ENCODE measurements at regions not wholly inside any gene's neighbourhood (a gene's known extent, or its start where the extent isn't known, plus 50 kb on each side); places are given as distances from the start of the nearest gene placed in this dataset.

DNA sequence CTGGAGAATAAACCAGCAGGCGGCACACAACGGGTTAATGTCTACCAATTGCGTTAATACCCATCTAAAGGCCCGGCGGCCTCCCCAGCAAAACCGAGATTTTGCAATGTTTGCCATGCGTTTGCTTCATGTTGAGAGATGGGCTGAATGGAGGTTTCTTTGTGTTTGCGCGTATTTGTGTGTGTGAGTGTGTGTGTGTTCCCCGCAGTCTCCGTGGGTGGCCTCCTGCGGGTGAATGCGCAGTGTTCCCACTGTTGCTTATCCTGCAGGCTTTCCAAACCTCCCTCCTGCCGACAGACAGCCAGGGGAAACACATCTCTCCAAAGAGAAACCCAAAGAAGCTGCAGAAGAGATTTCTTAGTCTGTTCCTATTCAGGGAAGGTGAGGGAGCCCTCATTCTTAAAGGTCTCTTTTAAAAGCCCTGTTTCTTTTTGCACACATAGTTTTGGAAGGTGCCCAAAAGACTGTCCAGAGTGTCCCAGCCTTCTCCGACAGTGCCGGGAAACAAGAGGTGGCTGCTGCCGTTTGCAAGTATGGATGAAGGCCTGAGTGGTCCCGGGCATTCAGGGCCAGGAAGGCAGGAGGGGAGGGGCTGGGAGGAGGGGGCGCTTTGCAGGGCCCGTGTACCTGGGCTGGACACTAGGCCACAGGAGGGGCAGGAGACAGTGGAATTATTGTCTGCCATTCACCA lies 103.8 kb upstream of the ERCC6L2 start (continued):
- peak in 1 of 2 experiments; percentile 79; a peak in 2 of 4 replicates for TF ChIP-seq EP300 (IDR thresholded peaks at IDR 0.05; ENCODE audit: low read depth in 2 of 2, low read length in 2 of 2)
- TF ChIP-seq EP300 (CRISPR knock-in tag; IDR thresholded peaks at IDR 0.05; ENCODE audit: borderline replicate concordance) = peak; percentile 62; the same call in 1 of the 2 replicates
- TF ChIP-seq ARHGAP35 (CRISPR knock-in tag; IDR thresholded peaks at IDR 0.05; ENCODE audit: borderline replicate concordance) = no peak
- no peak for TF ChIP-seq SAFB2 (CRISPR knock-in tag; IDR thresholded peaks at IDR 0.05; ENCODE audit: borderline replicate concordance, low read depth)
- no peak; the same call in 1 of the 2 replicates for TF ChIP-seq ZNF430 (CRISPR knock-in tag; IDR thresholded peaks at IDR 0.05)
- no peak for TF ChIP-seq ZFP90 (CRISPR knock-in tag; IDR thresholded peaks at IDR 0.05; ENCODE audit: borderline replicate concordance)
- no peak for TF ChIP-seq TOE1 (CRISPR knock-in tag; IDR thresholded peaks at IDR 0.05)
- no peak for TF ChIP-seq RFX1 (IDR thresholded peaks at IDR 0.05)
- no peak for TF ChIP-seq IKZF4 (CRISPR knock-in tag; IDR thresholded peaks at IDR 0.05; ENCODE audit: borderline replicate concordance, low read depth, not compliant biosample characterization)
- TF ChIP-seq XRCC5 (optimal IDR thresholded peaks at IDR 0.05; ENCODE audit: low read length) = no peak
- 0 out of 2 replicates have a peak, but pooled peaks have one; percentile 25 for TF ChIP-seq RCOR2 (CRISPR knock-in tag; IDR thresholded peaks at IDR 0.05)
- TF ChIP-seq, protein P1, sequence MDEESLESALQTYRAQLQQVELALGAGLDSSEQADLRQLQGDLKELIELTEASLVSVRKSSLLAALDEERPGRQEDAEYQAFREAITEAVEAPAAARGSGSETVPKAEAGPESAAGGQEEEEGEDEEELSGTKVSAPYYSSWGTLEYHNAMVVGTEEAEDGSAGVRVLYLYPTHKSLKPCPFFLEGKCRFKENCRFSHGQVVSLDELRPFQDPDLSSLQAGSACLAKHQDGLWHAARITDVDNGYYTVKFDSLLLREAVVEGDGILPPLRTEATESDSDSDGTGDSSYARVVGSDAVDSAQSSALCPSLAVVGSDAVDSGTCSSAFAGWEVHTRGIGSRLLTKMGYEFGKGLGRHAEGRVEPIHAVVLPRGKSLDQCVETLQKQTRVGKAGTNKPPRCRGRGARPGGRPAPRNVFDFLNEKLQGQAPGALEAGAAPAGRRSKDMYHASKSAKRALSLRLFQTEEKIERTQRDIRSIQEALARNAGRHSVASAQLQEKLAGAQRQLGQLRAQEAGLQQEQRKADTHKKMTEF (CRISPR knock-in tag; IDR thresholded peaks at IDR 0.05) = peak; percentile 62
- TF ChIP-seq, protein P2, sequence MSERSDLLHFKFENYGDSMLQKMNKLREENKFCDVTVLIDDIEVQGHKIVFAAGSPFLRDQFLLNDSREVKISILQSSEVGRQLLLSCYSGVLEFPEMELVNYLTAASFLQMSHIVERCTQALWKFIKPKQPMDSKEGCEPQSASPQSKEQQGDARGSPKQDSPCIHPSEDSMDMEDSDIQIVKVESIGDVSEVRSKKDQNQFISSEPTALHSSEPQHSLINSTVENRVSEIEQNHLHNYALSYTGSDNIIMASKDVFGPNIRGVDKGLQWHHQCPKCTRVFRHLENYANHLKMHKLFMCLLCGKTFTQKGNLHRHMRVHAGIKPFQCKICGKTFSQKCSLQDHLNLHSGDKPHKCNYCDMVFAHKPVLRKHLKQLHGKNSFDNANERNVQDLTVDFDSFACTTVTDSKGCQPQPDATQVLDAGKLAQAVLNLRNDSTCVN (CRISPR knock-in tag; IDR thresholded peaks at IDR 0.05; ENCODE audit: borderline replicate concordance) = no peak
- no peak for TF ChIP-seq TAF15 (IDR thresholded peaks at IDR 0.05; ENCODE audit: low read depth, low read length, poor library complexity, severe bottlenecking)
- TF ChIP-seq, protein P3, sequence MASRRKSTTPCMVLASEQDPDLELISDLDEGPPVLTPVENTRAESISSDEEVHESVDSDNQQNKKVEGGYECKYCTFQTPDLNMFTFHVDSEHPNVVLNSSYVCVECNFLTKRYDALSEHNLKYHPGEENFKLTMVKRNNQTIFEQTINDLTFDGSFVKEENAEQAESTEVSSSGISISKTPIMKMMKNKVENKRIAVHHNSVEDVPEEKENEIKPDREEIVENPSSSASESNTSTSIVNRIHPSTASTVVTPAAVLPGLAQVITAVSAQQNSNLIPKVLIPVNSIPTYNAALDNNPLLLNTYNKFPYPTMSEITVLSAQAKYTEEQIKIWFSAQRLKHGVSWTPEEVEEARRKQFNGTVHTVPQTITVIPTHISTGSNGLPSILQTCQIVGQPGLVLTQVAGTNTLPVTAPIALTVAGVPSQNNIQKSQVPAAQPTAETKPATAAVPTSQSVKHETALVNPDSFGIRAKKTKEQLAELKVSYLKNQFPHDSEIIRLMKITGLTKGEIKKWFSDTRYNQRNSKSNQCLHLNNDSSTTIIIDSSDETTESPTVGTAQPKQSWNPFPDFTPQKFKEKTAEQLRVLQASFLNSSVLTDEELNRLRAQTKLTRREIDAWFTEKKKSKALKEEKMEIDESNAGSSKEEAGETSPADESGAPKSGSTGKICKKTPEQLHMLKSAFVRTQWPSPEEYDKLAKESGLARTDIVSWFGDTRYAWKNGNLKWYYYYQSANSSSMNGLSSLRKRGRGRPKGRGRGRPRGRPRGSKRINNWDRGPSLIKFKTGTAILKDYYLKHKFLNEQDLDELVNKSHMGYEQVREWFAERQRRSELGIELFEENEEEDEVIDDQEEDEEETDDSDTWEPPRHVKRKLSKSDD (CRISPR knock-in tag; IDR thresholded peaks at IDR 0.05; ENCODE audit: low read depth) = 0 out of 2 replicates have a peak, but pooled peaks have one; percentile 49
- TF ChIP-seq, protein P4, sequence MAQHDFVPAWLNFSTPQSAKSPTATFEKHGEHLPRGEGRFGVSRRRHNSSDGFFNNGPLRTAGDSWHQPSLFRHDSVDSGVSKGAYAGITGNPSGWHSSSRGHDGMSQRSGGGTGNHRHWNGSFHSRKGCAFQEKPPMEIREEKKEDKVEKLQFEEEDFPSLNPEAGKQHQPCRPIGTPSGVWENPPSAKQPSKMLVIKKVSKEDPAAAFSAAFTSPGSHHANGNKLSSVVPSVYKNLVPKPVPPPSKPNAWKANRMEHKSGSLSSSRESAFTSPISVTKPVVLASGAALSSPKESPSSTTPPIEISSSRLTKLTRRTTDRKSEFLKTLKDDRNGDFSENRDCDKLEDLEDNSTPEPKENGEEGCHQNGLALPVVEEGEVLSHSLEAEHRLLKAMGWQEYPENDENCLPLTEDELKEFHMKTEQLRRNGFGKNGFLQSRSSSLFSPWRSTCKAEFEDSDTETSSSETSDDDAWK (CRISPR knock-in tag; IDR thresholded peaks at IDR 0.05) = no peak
- TF ChIP-seq, protein P5, sequence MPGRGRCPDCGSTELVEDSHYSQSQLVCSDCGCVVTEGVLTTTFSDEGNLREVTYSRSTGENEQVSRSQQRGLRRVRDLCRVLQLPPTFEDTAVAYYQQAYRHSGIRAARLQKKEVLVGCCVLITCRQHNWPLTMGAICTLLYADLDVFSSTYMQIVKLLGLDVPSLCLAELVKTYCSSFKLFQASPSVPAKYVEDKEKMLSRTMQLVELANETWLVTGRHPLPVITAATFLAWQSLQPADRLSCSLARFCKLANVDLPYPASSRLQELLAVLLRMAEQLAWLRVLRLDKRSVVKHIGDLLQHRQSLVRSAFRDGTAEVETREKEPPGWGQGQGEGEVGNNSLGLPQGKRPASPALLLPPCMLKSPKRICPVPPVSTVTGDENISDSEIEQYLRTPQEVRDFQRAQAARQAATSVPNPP (CRISPR knock-in tag; IDR thresholded peaks at IDR 0.05) = no peak
- peak; percentile 94 for TF ChIP-seq CEBPG (CRISPR knock-in tag; IDR thresholded peaks at IDR 0.05)
- TF ChIP-seq ZNF225 (CRISPR knock-in tag; IDR thresholded peaks at IDR 0.05) = no peak
- TF ChIP-seq GABPB1 (CRISPR knock-in tag; IDR thresholded peaks at IDR 0.05) = peak; percentile 23
- no peak for TF ChIP-seq AGO1 (IDR thresholded peaks at IDR 0.05; ENCODE audit: low read depth, low read length, poor library complexity, severe bottlenecking)
- TF ChIP-seq ARNT2 (CRISPR knock-in tag; IDR thresholded peaks at IDR 0.05; ENCODE audit: low read depth) = no peak

All from HepG2 (cell line).